ENCODE measurements at regions not wholly inside any gene's neighbourhood (a gene's known extent, or its start where the extent isn't known, plus 50 kb on each side); places are given as distances from the start of the nearest gene placed in this dataset.

DNA sequence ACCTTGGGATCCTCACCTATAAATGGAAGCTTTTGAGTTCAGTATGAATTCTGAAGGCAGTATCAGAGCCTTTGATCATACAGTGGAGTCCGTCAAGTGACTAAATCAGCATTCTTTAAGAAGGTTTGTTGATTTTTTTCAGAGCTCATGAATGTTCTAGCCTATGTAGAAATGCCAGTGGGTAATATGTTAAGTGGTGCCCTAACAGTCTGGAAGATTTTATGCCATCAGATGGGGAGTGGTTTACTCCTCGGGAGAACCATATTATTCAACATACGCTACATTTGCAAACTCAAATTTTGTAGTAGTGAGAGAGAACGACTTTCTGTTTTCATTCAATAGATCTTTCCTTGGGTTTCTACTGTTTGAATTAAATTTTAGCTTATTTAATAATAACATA, 225.0 kb upstream of the ACVR2A start:
- no peak for ATAC-seq
- TF ChIP-seq CTCF (conservative IDR thresholded peaks at IDR 0.05; ENCODE audit: low read depth, low read length) (no peak), EZH2phosphoT487 (IDR thresholded peaks at IDR 0.05; ENCODE audit: borderline replicate concordance, low read length) (no peak), EZH2 (IDR thresholded peaks at IDR 0.05; ENCODE audit: low read length, unreplicated experiment) (no peak)
- BruUV-seq (replicated peaks) = no TSS peak

DNA sequence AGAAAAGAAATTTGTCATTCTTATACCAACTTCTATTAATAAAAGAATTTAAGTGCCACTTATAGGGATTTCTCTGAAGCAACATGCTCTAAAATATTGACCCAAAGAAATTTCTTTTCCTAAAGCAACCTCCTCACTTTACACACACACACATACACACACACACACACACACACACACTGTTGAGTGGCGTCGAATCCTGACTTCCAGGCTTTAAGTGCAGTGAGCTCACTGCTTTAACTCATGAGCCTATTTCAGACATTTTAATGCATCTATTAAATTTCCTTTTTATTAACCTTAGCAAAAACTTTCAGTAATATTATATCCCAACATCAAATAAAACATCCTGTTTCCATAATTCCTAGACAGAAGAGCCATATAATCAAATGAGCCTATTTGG, 229.1 kb upstream of the ACVR2A start:
- H3K27me3 ChIP-seq (ENCODE audit: low read length) = no peaks in the 10 kb centered on the region
- ATAC-seq = no peak
- no peaks in the 10 kb centered on the region for H3K9me3 ChIP-seq (ENCODE audit: low read length)
- no peak for TF ChIP-seq EZH2phosphoT487 (IDR thresholded peaks at IDR 0.05; ENCODE audit: borderline replicate concordance, low read length)
- TF ChIP-seq CTCF (conservative IDR thresholded peaks at IDR 0.05; ENCODE audit: low read depth, low read length) = no peak
- no peak for TF ChIP-seq EZH2 (IDR thresholded peaks at IDR 0.05; ENCODE audit: low read length, unreplicated experiment)
- no peaks in the 10 kb centered on the region for H4K20me1 ChIP-seq (ENCODE audit: low read length)
- H2AFZ ChIP-seq (ENCODE audit: low read length) = no peak overlapping the region
- no peaks in the 10 kb centered on the region for H3K4me1 ChIP-seq (ENCODE audit: insufficient read depth, low read length)
- ChIA-PET CTCF (no interaction called here), POLR2A (ENCODE audit: unreplicated experiment) (no interaction called here)
- BruUV-seq (replicated peaks) = no TSS peak
- DNase-seq = no peak
- H3K27ac ChIP-seq (ENCODE audit: low read length) = no peak overlapping the region
- no peaks in the 10 kb centered on the region for H3K79me2 ChIP-seq (ENCODE audit: low read length)
- no peak overlapping the region for H3K4me2 ChIP-seq (ENCODE audit: low read length)
- no peak overlapping the region for H3K9ac ChIP-seq (ENCODE audit: low read length)
- H3K4me3 ChIP-seq (ENCODE audit: low read length) = no peak overlapping the region
- no peaks in the 10 kb centered on the region for H3F3A ChIP-seq (ENCODE audit: low read length, unreplicated experiment)
- H3K9me2 ChIP-seq (replicated peaks; ENCODE audit: low read length) = no peaks in the 10 kb centered on the region
- intact Hi-C loops (cut with micrococcal nuclease) = no loop called here
- H3K36me3 ChIP-seq (ENCODE audit: low read depth, low read length) = no peaks in the 10 kb centered on the region

More for the DNA sequence above, 225.0 kb upstream of the ACVR2A start:
- Histone ChIP-seq H3K4me1 (ENCODE audit: insufficient read depth, low read length) (peaks cover 13% of the 10 kb centered on the region), H3K9ac (ENCODE audit: low read length) (no peak overlapping the region), H3K4me3 (ENCODE audit: low read length) (no peak overlapping the region), H3F3A (ENCODE audit: low read length, unreplicated experiment) (no peaks in the 10 kb centered on the region), H3K4me2 (ENCODE audit: low read length) (no peak overlapping the region), H3K27me3 (ENCODE audit: low read length) (no peaks in the 10 kb centered on the region), H3K9me2 (replicated peaks; ENCODE audit: low read length) (no peaks in the 10 kb centered on the region), H3K79me2 (ENCODE audit: low read length) (no peaks in the 10 kb centered on the region), H3K9me3 (ENCODE audit: low read length) (no peaks in the 10 kb centered on the region), H2AFZ (ENCODE audit: low read length) (no peak overlapping the region), H4K20me1 (ENCODE audit: low read length) (no peaks in the 10 kb centered on the region), H3K27ac (ENCODE audit: low read length) (no peak overlapping the region), H3K36me3 (ENCODE audit: low read depth, low read length) (no peaks in the 10 kb centered on the region)
- no peak for DNase-seq
- ChIA-PET POLR2A (ENCODE audit: unreplicated experiment) (no interaction called here), CTCF (no interaction called here)
- intact Hi-C loops (cut with micrococcal nuclease) = loop anchor here (10.0 kb wide), 1 partner anchor 195 kb away; no protein-coding TSS in a partner anchor

DNA sequence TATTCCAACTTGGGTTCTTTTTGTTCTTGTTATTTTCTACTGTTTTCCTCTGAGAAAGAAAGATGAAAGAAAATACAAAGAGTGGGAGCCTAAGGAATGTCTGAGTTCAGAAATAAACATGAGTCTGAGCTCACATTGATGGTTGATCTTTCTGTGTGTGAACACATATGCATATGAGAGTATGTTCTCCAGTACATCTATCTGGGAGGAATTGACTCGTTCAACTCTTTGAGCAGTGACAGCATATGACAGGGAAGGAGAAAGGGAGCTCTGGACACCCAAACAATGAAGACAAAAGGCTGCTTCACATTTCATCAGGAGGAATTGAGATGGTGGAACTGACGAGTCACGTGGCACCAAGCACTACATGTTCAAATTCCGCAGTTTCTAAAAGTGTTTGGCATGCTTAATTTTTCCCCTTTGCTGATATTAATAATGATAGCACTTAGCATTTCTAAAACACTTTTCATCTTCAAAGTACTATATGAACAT, 229.8 kb upstream of the ACVR2A start:
- intact Hi-C loops (cut with micrococcal nuclease) = no loop called here
- TF ChIP-seq EZH2phosphoT487 (IDR thresholded peaks at IDR 0.05; ENCODE audit: borderline replicate concordance, low read length) (no peak), EZH2 (IDR thresholded peaks at IDR 0.05; ENCODE audit: low read length, unreplicated experiment) (no peak), CTCF (conservative IDR thresholded peaks at IDR 0.05; ENCODE audit: low read depth, low read length) (no peak)
- POLR2A ChIA-PET (ENCODE audit: unreplicated experiment) = no interaction called here

More for the DNA sequence above, 229.8 kb upstream of the ACVR2A start:
- BruUV-seq (replicated peaks) = no TSS peak
- no peak for ATAC-seq
- no peaks in the 10 kb centered on the region for H3F3A ChIP-seq (ENCODE audit: low read length, unreplicated experiment)
- H4K20me1 ChIP-seq (ENCODE audit: low read length) = no peaks in the 10 kb centered on the region
- H3K79me2 ChIP-seq (ENCODE audit: low read length) = no peaks in the 10 kb centered on the region
- no peaks in the 10 kb centered on the region for H3K9me3 ChIP-seq (ENCODE audit: low read length)
- H3K4me1 ChIP-seq (ENCODE audit: insufficient read depth, low read length) = no peaks in the 10 kb centered on the region
- H3K4me3 ChIP-seq (ENCODE audit: low read length) = no peak overlapping the region
- H3K4me2 ChIP-seq (ENCODE audit: low read length) = no peak overlapping the region
- no peaks in the 10 kb centered on the region for H3K36me3 ChIP-seq (ENCODE audit: low read depth, low read length)
- CTCF ChIA-PET = no interaction called here
- no peak overlapping the region for H3K27ac ChIP-seq (ENCODE audit: low read length)
- no peaks in the 10 kb centered on the region for H3K27me3 ChIP-seq (ENCODE audit: low read length)
- H2AFZ ChIP-seq (ENCODE audit: low read length) = no peak overlapping the region
- no peak for DNase-seq
- H3K9ac ChIP-seq (ENCODE audit: low read length) = no peak overlapping the region
- no peaks in the 10 kb centered on the region for H3K9me2 ChIP-seq (replicated peaks; ENCODE audit: low read length)

Data from PC-3 (cell line).